ENCODE measurements at regions not wholly inside any gene's neighbourhood (a gene's known extent, or its start where the extent isn't known, plus 50 kb on each side); places are given as distances from the start of the nearest gene placed in this dataset.

GRCh38 chr17:13385481-13385911 is 216.2 kb downstream of the HS3ST3A1 start:
- TF ChIP-seq, protein P1, sequence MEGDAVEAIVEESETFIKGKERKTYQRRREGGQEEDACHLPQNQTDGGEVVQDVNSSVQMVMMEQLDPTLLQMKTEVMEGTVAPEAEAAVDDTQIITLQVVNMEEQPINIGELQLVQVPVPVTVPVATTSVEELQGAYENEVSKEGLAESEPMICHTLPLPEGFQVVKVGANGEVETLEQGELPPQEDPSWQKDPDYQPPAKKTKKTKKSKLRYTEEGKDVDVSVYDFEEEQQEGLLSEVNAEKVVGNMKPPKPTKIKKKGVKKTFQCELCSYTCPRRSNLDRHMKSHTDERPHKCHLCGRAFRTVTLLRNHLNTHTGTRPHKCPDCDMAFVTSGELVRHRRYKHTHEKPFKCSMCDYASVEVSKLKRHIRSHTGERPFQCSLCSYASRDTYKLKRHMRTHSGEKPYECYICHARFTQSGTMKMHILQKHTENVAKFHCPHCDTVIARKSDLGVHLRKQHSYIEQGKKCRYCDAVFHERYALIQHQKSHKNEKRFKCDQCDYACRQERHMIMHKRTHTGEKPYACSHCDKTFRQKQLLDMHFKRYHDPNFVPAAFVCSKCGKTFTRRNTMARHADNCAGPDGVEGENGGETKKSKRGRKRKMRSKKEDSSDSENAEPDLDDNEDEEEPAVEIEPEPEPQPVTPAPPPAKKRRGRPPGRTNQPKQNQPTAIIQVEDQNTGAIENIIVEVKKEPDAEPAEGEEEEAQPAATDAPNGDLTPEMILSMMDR (IDR thresholded peaks at IDR 0.05): no peak
- TF ChIP-seq EZH2 (IDR thresholded peaks at IDR 0.05; ENCODE audit: borderline replicate concordance, insufficient read depth, low read depth, low read length, poor library complexity, severe bottlenecking): no peak
